AG09309 (cell line): ENCODE measurements at regions not wholly inside any gene's neighbourhood (a gene's known extent, or its start where the extent isn't known, plus 50 kb on each side); places are given as distances from the start of the nearest gene placed in this dataset.

ENCODE experiments used
- DNase-seq: peaks from one replicate; pipeline ENCODE4 v3.0.0-alpha.2; 2010; ENCODE audit warnings: low read depth
- H3K4me3 ChIP-seq: 2 replicates; pipeline ENCODE4 v1.5.1; 2011; ENCODE audit warnings: mild to moderate bottlenecking, low read depth, low read length, moderate library complexity; ENCODE audit not compliant: control insufficient read depth
- TF ChIP-seq, protein P1 (sequence below): IDR thresholded peaks from 2 replicates; pipeline ENCODE4 v1.5.1; 2011; ENCODE audit warnings: mild to moderate bottlenecking, low read depth, low read length, inconsistent platforms; ENCODE audit not compliant: insufficient read depth, control insufficient read depth; ENCODE audit errors: missing control alignments

DNA sequence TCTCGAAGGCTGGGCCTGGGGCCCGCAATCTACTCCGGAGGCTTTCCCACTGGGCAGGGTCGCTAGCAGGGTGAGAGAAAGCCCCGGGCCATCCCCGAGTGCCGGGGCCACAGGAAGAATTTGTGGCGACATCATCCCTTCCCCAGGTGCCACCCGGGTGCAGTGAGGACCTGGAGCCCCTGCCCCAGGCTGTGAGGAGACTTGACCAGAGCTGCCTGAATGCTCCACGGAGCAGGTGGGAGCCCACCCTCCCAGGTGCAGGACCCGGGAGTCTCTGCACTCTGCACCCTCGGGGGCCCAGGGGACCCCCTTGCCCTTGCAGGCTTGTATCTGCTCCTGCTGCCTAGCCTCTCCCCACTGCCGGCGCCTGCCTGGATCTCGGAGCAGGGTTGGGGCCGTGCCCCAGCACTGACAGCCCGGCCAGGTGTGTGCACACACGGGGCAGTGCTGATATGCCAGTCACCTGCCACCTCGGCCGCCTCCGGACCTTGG is 67.5 kb upstream of the RGS7 start:
- TF ChIP-seq, protein P1, sequence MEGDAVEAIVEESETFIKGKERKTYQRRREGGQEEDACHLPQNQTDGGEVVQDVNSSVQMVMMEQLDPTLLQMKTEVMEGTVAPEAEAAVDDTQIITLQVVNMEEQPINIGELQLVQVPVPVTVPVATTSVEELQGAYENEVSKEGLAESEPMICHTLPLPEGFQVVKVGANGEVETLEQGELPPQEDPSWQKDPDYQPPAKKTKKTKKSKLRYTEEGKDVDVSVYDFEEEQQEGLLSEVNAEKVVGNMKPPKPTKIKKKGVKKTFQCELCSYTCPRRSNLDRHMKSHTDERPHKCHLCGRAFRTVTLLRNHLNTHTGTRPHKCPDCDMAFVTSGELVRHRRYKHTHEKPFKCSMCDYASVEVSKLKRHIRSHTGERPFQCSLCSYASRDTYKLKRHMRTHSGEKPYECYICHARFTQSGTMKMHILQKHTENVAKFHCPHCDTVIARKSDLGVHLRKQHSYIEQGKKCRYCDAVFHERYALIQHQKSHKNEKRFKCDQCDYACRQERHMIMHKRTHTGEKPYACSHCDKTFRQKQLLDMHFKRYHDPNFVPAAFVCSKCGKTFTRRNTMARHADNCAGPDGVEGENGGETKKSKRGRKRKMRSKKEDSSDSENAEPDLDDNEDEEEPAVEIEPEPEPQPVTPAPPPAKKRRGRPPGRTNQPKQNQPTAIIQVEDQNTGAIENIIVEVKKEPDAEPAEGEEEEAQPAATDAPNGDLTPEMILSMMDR: no peak
- peak overlapping the region; percentile 72 for H3K4me3 ChIP-seq
- DNase-seq: no peak

DNA sequence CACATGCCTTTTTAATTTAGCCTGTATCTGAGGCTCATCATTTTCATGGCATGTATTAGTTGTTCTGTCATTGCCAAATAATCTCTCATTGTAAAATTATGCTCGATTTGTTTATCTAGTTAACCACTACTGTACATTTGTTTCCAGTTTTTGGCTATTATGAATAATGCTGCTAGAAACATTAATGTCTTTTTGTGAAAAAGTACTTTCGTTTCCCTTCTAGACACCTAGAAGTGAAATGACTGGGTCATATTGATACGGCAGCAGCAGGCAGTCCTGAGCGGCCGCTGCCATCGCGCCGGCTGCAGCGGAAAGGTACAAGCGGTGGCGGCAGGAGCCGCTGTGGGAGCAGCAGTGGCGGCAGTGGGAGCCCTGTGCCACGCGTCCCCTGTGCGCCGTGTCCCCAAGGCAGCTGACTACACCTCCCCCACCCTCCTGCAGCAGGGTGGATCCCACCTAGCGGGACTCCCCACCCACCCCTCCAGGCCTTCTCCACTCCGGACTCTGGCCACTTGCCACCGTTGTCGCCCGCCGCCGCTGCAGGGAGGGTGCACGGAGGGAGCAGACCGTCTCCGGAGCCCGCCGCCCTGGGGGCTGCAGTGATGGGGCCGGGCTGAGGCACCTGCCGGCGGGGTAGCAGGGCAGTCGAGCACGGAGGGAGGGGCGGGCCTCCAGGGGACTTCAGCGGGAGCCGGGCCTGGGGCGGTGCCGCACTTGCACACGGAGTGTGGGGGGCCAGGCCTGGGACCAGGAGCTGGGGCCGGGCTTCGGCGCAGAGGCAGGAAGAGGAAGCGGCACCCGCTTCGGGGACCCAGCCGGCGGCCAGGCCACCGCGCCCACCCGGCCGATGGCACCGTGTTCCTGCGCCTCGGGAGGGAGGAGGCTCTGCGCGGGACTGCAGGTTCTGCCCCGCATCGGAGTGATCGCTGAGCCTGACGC is 66.8 kb upstream of the RGS7 start:
- DNase-seq: no peak
- TF ChIP-seq, protein P1: peak; percentile 4
- peak overlapping the region; percentile 72 for H3K4me3 ChIP-seq

DNA sequence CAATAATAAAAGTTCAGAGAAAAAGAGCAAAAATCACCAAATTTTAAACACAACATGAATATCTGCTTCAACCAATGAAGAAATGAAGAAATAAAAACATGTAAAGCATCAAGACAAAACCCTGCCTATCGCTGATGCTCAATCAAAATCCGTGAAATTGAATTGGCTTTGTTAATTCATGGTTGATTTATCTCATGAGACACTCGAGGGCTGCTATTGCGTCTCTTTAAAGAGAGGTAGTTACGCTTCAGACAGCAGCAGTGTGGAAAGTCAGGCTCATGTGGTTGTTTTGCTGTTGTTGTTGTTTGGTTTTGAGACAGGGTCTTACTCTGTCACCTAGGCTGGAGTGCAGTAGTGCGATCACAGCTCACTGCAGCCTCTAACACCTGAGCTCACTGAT is 65.5 kb upstream of the RGS7 start:
- no peak for DNase-seq
- TF ChIP-seq, protein P1: no peak
- H3K4me3 ChIP-seq: no peak overlapping the region

DNA sequence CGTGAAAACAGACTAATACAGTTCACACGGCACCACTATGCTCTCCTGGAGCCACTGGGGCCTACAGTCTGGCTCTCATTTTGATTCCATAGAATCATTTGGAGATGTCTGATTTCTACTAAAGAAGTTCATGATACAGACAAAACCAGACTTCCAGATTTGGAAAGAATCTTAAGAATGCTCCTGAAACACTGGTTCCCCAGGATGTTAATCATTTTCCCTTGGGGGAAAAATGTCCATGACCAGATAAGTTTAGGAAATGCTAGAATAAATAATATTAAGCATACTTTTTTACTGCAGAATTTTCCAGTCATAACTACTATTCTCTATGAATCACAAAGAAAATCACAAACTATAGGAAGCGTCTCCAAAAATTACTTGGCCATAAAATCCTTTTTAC is 63.0 kb upstream of the RGS7 start:
- DNase-seq: no peak
- H3K4me3 ChIP-seq: no peak overlapping the region
- TF ChIP-seq, protein P1: no peak

DNA sequence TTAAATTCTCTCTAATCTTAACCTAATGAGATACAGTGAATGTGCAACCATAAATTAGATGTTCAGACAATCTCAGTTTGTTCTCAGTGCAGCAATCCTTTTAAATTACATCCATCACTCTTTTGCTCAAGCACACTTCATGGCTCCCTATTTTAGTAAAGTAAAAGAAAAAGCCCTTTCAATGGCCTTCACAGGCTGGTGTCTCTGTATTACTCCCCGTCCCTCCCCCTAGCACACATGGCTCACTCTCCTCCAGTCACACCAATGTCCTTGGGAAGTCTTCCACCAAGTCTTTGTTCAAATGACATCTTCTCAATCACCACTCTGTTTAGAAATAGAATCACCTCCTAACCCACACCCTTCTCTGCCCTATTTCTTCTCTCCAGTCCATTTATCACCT is 60.3 kb upstream of the RGS7 start:
- no peak overlapping the region for H3K4me3 ChIP-seq
- DNase-seq: no peak
- TF ChIP-seq, protein P1: no peak

DNA sequence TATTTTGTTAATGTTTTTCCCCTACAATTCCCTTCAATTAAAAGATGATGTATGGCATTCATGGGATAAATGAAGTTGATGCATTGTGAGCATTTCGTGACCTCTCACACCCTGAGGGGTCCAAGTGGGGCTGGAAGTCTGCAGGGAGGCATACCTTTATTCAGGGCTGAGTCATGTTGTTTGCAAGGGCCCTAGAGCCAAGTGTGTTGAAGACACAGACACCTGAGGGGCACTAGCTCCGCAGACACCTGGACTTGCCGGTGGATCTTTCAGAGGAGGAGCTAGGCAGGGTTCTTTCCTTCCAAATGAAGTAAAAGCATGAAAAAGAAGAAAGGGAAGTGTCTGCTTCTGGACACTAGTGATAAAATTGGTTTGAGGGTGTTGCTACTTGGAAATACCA is 57.0 kb upstream of the RGS7 start:
- no peak overlapping the region for H3K4me3 ChIP-seq
- TF ChIP-seq, protein P1: no peak
- no peak for DNase-seq
